ENCODE measurements at regions not wholly inside any gene's neighbourhood (a gene's known extent, or its start where the extent isn't known, plus 50 kb on each side); places are given as distances from the start of the nearest gene placed in this dataset.

GRCh38 chr11:112784323-112785073 is 176.7 kb upstream of the NCAM1 start:
- no peak for DNase-seq (ENCODE audit: low read depth in 2 of 2)

GRCh38 chr11:112785149-112785548 is 176.1 kb upstream of the NCAM1 start:
- no peak for DNase-seq (ENCODE audit: low read depth in 2 of 2)

GRCh38 chr11:112785719-112786118 is 175.5 kb upstream of the NCAM1 start:
- DNase-seq (ENCODE audit: low read depth in 2 of 2): no peak

- no peak for DNase-seq (ENCODE audit: low read depth in 2 of 2)
These were observed 175.0 kb upstream of the NCAM1 start for GRCh38 chr11:112786196-112786595.

- DNase-seq (ENCODE audit: low read depth in 2 of 2): no peak
These were observed 174.2 kb upstream of the NCAM1 start for GRCh38 chr11:112786886-112787530.

- DNase-seq (ENCODE audit: low read depth in 2 of 2): no peak
These were observed 171.7 kb upstream of the NCAM1 start for GRCh38 chr11:112789481-112789880.

- DNase-seq (ENCODE audit: low read depth in 2 of 2): no peak
These were observed 170.9 kb upstream of the NCAM1 start for GRCh38 chr11:112790286-112790685.

GRCh38 chr11:112792070-112792469 is 169.2 kb upstream of the NCAM1 start:
- no peak for DNase-seq (ENCODE audit: low read depth in 2 of 2)

- DNase-seq (ENCODE audit: low read depth in 2 of 2): no peak
These were observed 167.8 kb upstream of the NCAM1 start for GRCh38 chr11:112793416-112793815.

GRCh38 chr11:112794331-112794846 is 166.8 kb upstream of the NCAM1 start:
- DNase-seq (ENCODE audit: low read depth in 2 of 2): no peak

GRCh38 chr11:112795142-112795815 is 165.9 kb upstream of the NCAM1 start:
- DNase-seq (ENCODE audit: low read depth in 2 of 2): no peak

GRCh38 chr11:112795911-112796649 is 165.1 kb upstream of the NCAM1 start:
- DNase-seq (ENCODE audit: low read depth in 2 of 2): no peak

GRCh38 chr11:112797092-112797491 is 164.1 kb upstream of the NCAM1 start:
- DNase-seq (ENCODE audit: low read depth in 2 of 2): no peak

- DNase-seq (ENCODE audit: low read depth in 2 of 2): peak in 1 of 2 donors; percentile 9
These were observed 163.4 kb upstream of the NCAM1 start for GRCh38 chr11:112797648-112798293.

- no peak for DNase-seq (ENCODE audit: low read depth in 2 of 2)
These were observed 160.0 kb upstream of the NCAM1 start for GRCh38 chr11:112801025-112801816.

- no peak for DNase-seq (ENCODE audit: low read depth in 2 of 2)
These were observed 159.5 kb upstream of the NCAM1 start for GRCh38 chr11:112801817-112802088.

GRCh38 chr11:112805658-112806057 is 155.6 kb upstream of the NCAM1 start:
- DNase-seq (ENCODE audit: low read depth in 2 of 2): no peak

- DNase-seq (ENCODE audit: low read depth in 2 of 2): no peak
These were observed 155.0 kb upstream of the NCAM1 start for GRCh38 chr11:112806256-112806655.

- DNase-seq (ENCODE audit: low read depth in 2 of 2): no peak
These were observed 154.3 kb upstream of the NCAM1 start for GRCh38 chr11:112806876-112807275.

GRCh38 chr11:112809429-112809828 is 151.8 kb upstream of the NCAM1 start:
- no peak for DNase-seq (ENCODE audit: low read depth in 2 of 2)

- no peak for DNase-seq (ENCODE audit: low read depth in 2 of 2)
These were observed 150.3 kb upstream of the NCAM1 start for GRCh38 chr11:112810951-112811350.
